ENCODE measurements at regions not wholly inside any gene's neighbourhood (a gene's known extent, or its start where the extent isn't known, plus 50 kb on each side); places are given as distances from the start of the nearest gene placed in this dataset.

- POLR2A ChIA-PET, result no interaction called here
- intact Hi-C loops (cut with micrococcal nuclease), result no loop called here
- Mint-ChIP-seq H3K4me3 (no peak overlapping the region), H3K36me3 (ENCODE audit: low read depth) (no peaks in the 10 kb centered on the region), H3K27ac (no peak overlapping the region), H3K4me1 (no peaks in the 10 kb centered on the region), H3K9me3 (peaks cover 11% of the 10 kb centered on the region), H3K27me3 (no peaks in the 10 kb centered on the region)
- TF ChIP-seq CTCF (IDR thresholded peaks at IDR 0.05), result no peak
- CTCF ChIA-PET, result no interaction called here
- ATAC-seq (ENCODE audit: low read depth) (no peak), DNase-seq (no peak)
Measured at GRCh38 chr1:187773168-187773567, 944.4 kb downstream of the PLA2G4A start.

DNA sequence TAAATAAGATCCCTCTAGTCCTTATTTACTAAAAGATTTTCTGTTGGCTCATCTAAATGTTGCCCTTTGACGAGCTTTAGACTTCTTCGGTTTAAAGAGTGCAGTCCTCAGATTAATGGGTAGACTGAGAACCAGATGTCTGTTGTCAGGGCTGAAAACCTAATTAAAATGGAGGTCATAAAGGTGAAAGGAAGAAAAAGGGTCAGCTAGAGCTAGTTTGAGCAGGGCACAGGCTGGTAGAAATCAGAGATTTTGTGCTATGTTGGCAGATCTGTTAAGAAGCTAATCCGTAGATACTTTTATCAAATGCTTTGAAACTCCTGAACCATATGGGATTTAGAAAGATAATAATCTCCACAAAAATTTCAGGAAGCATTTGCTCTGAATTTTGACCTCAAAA is 959.0 kb downstream of the PLA2G4A start:
- no peak overlapping the region for H3K27ac Mint-ChIP-seq
- POLR2A ChIA-PET, result no interaction called here
- ATAC-seq (ENCODE audit: low read depth) (no peak), DNase-seq (no peak)
- intact Hi-C loops (cut with micrococcal nuclease), result no loop called here
- no peak for TF ChIP-seq CTCF (IDR thresholded peaks at IDR 0.05)
- no peaks in the 10 kb centered on the region for H3K4me1 Mint-ChIP-seq
- no peaks in the 10 kb centered on the region for H3K27me3 Mint-ChIP-seq
- H3K9me3 Mint-ChIP-seq, result peaks cover 8% of the 10 kb centered on the region
- H3K36me3 Mint-ChIP-seq (ENCODE audit: low read depth), result no peaks in the 10 kb centered on the region
- CTCF ChIA-PET, result no interaction called here
- no peak overlapping the region for H3K4me3 Mint-ChIP-seq

GRCh38 chr1:187788718-187789117 is 960.0 kb downstream of the PLA2G4A start:
- intact Hi-C loops (cut with micrococcal nuclease), result no loop called here
- Mint-ChIP-seq H3K4me3 (no peak overlapping the region), H3K27me3 (no peaks in the 10 kb centered on the region), H3K9me3 (peaks cover 3% of the 10 kb centered on the region), H3K36me3 (ENCODE audit: low read depth) (no peaks in the 10 kb centered on the region), H3K27ac (no peak overlapping the region), H3K4me1 (no peaks in the 10 kb centered on the region)
- TF ChIP-seq CTCF (IDR thresholded peaks at IDR 0.05), result no peak
- CTCF ChIA-PET, result no interaction called here
- ATAC-seq (ENCODE audit: low read depth) (no peak), DNase-seq (no peak)
- POLR2A ChIA-PET, result no interaction called here

GRCh38 chr1:187790724-187791123 is 962.0 kb downstream of the PLA2G4A start:
- TF ChIP-seq CTCF (IDR thresholded peaks at IDR 0.05), result no peak
- Mint-ChIP-seq H3K36me3 (ENCODE audit: low read depth) (no peaks in the 10 kb centered on the region), H3K27ac (no peak overlapping the region), H3K9me3 (peaks cover 3% of the 10 kb centered on the region), H3K4me1 (no peaks in the 10 kb centered on the region), H3K4me3 (no peak overlapping the region), H3K27me3 (no peaks in the 10 kb centered on the region)
- ChIA-PET POLR2A (no interaction called here), CTCF (no interaction called here)
- intact Hi-C loops (cut with micrococcal nuclease), result no loop called here
- ATAC-seq (ENCODE audit: low read depth) (no peak), DNase-seq (no peak)

GRCh38 chr1:187794561-187794960 is 965.8 kb downstream of the PLA2G4A start:
- no peak for ATAC-seq (ENCODE audit: low read depth)
- TF ChIP-seq CTCF (IDR thresholded peaks at IDR 0.05), result no peak

More at GRCh38 chr1:187794561-187794960, 965.8 kb downstream of the PLA2G4A start:
- Mint-ChIP-seq H3K36me3 (ENCODE audit: low read depth) (no peaks in the 10 kb centered on the region), H3K4me3 (no peak overlapping the region), H3K9me3 (no peaks in the 10 kb centered on the region), H3K27me3 (no peaks in the 10 kb centered on the region), H3K27ac (no peak overlapping the region), H3K4me1 (no peaks in the 10 kb centered on the region)
- ChIA-PET CTCF (no interaction called here), POLR2A (no interaction called here)
- no peak for DNase-seq
- intact Hi-C loops (cut with micrococcal nuclease), result no loop called here

All from activated B cell treated with CpG ODN at 0.5 μM for 24 hours (primary cell).